Neural cell (in vitro differentiated cells): ENCODE measurements at regions not wholly inside any gene's neighbourhood (a gene's known extent, or its start where the extent isn't known, plus 50 kb on each side); places are given as distances from the start of the nearest gene placed in this dataset.

ENCODE experiments used
- CTCF ChIP-seq: fragments of 450-650 bp; IDR thresholded peaks from 2 replicates; pipeline ENCODE4 v1.5.1; 2014; ENCODE audit warnings: antibody characterized with exemption, mild to moderate bottlenecking, moderate library complexity; ENCODE audit not compliant: poor library complexity, severe bottlenecking
- EZH2 ChIP-seq: fragments of 200-600, 300-800 bp; shearing (Covaris generic), sonication (generic); IDR thresholded peaks from 2 replicates; pipeline ENCODE4 v1.6.1; 2014; ENCODE audit warnings: antibody characterized with exemption, low read length, borderline replicate concordance, mild to moderate bottlenecking; ENCODE audit not compliant: insufficient read depth, poor library complexity, severe bottlenecking
- TAF1 ChIP-seq: IDR thresholded peaks from 2 replicates; pipeline ENCODE4 v1.6.1; 2012; ENCODE audit warnings: low read depth

- no peak for TF ChIP-seq CTCF
- no peak for TF ChIP-seq TAF1
- TF ChIP-seq EZH2: no peak
Observed at GRCh38 chr10:6659451-6659850, 79.4 kb upstream of the PRKCQ start.
